ENCODE measurements at regions not wholly inside any gene's neighbourhood (a gene's known extent, or its start where the extent isn't known, plus 50 kb on each side); places are given as distances from the start of the nearest gene placed in this dataset.

GRCh38 chr1:38328278-38329035, 281.9 kb upstream of the POU3F1 start:
- no peak overlapping the region for H3K4me3 ChIP-seq (ENCODE audit: low read depth, low read length)
- DNase-seq (ENCODE audit: low read depth): no peak
- no peak for TF ChIP-seq CTCF (IDR thresholded peaks at IDR 0.05; ENCODE audit: insufficient read depth, low read depth, low read length, missing control alignments)

GRCh38 chr1:38327559-38327973, 281.0 kb upstream of the POU3F1 start:
- no peak overlapping the region for H3K4me3 ChIP-seq (ENCODE audit: low read depth, low read length)
- no peak for DNase-seq (ENCODE audit: low read depth)
- no peak for TF ChIP-seq CTCF (IDR thresholded peaks at IDR 0.05; ENCODE audit: insufficient read depth, low read depth, low read length, missing control alignments)

GRCh38 chr1:38326856-38327255, 280.3 kb upstream of the POU3F1 start:
- no peak for TF ChIP-seq CTCF (IDR thresholded peaks at IDR 0.05; ENCODE audit: insufficient read depth, low read depth, low read length, missing control alignments)
- no peak overlapping the region for H3K4me3 ChIP-seq (ENCODE audit: low read depth, low read length)
- DNase-seq (ENCODE audit: low read depth): no peak

GRCh38 chr1:38326135-38326534, 279.5 kb upstream of the POU3F1 start:
- no peak overlapping the region for H3K4me3 ChIP-seq (ENCODE audit: low read depth, low read length)
- TF ChIP-seq CTCF (IDR thresholded peaks at IDR 0.05; ENCODE audit: insufficient read depth, low read depth, low read length, missing control alignments): no peak
- no peak for DNase-seq (ENCODE audit: low read depth)

GRCh38 chr1:38312753-38313152, 266.2 kb upstream of the POU3F1 start:
- H3K4me3 ChIP-seq (ENCODE audit: low read depth, low read length): no peak overlapping the region
- DNase-seq (ENCODE audit: low read depth): no peak
- no peak for TF ChIP-seq CTCF (IDR thresholded peaks at IDR 0.05; ENCODE audit: insufficient read depth, low read depth, low read length, missing control alignments)

- DNase-seq (ENCODE audit: low read depth): no peak
- no peak for TF ChIP-seq CTCF (IDR thresholded peaks at IDR 0.05; ENCODE audit: insufficient read depth, low read depth, low read length, missing control alignments)
- no peak overlapping the region for H3K4me3 ChIP-seq (ENCODE audit: low read depth, low read length)
Measured at GRCh38 chr1:38310079-38310478, 263.5 kb upstream of the POU3F1 start.

- DNase-seq (ENCODE audit: low read depth): no peak
- H3K4me3 ChIP-seq (ENCODE audit: low read depth, low read length): no peak overlapping the region
- no peak for TF ChIP-seq CTCF (IDR thresholded peaks at IDR 0.05; ENCODE audit: insufficient read depth, low read depth, low read length, missing control alignments)
Measured at GRCh38 chr1:38308780-38309179, 262.2 kb upstream of the POU3F1 start.

All from GM12865 (cell line).